ENCODE measurements at regions not wholly inside any gene's neighbourhood (a gene's known extent, or its start where the extent isn't known, plus 50 kb on each side); places are given as distances from the start of the nearest gene placed in this dataset.

DNA sequence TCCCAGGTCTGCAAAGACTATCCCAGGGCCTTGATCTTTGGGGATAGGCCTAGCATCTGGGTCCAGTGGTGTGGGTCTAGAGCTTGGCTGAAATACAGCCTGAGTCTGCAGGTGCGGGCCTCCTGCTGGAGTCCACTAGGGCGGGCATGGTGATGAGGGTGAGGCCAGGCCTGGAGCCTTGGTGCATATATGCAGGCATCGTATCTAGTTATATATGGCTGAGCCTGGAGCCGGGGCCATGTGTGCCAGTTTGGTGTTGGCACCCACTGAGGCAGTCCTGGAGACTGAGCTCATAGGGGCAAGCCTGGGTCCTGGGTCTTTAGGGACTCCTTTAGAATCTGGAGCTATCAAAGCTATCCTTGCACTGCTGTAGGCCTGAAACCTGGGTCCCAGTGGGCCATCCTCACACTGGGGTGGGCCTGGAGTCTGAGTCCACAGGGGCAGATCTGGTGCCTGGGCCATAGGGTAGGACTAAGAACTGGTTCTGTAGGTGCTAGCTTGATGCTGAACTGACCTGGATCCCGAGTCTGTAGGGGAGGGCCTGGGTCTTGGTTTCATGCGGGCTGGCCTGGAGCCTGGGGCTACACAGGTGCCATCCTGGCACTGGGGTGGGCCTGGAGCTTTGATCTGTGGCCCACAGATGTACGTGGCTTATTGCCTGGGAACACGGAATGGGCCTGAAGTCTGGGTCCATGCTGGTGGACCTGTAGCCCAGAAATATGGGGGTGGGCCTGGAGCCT lies 346.5 kb upstream of the MEF2C start:
- TF ChIP-seq CTCF (conservative IDR thresholded peaks at IDR 0.05; ENCODE audit: low read length) (no peak), EZH2phosphoT487 (IDR thresholded peaks at IDR 0.05; ENCODE audit: borderline replicate concordance, low read depth, low read length) (no peak)

Measured in OCI-LY7 (cell line).